RWPE2 (cell line): ENCODE measurements at regions not wholly inside any gene's neighbourhood (a gene's known extent, or its start where the extent isn't known, plus 50 kb on each side); places are given as distances from the start of the nearest gene placed in this dataset.

Experiments
- ATAC-seq: fragments of 200-7000 bp; cut with Tn5 transposase; 3 replicates; pipeline ENCODE4 v1.9.1; 2021; ENCODE audit warnings: low read depth
- DNase-seq: peaks from one replicate; pipeline ENCODE4 v3.0.0-alpha.2; 2020; ENCODE audit warnings: low spot score
- H3K27ac ChIP-seq: fragments of 450-650 bp; 2 replicates; pipeline ENCODE4 v1.5.1; 2017; ENCODE audit warnings: mild to moderate bottlenecking; ENCODE audit not compliant: poor library complexity, severe bottlenecking
- H3K27me3 ChIP-seq: fragments of 250-450 bp; sonication (Bioruptor Pico); 2 replicates; pipeline ENCODE4 v1.5.1; 2021; ENCODE audit warnings: mild to moderate bottlenecking, moderate library complexity; ENCODE audit not compliant: insufficient read depth, poor library complexity, severe bottlenecking
- H3K36me3 ChIP-seq: fragments of 250-450 bp; sonication (Bioruptor Pico); 2 replicates; pipeline ENCODE4 v1.5.1; 2020; ENCODE audit warnings: low read depth, mild to moderate bottlenecking, moderate library complexity
- H3K4me1 ChIP-seq: fragments of 250-450 bp; sonication (Bioruptor Pico); 2 replicates; pipeline ENCODE4 v1.5.1; 2021; ENCODE audit warnings: mild to moderate bottlenecking, moderate library complexity; ENCODE audit not compliant: insufficient read depth, poor library complexity, severe bottlenecking
- H3K4me3 ChIP-seq: fragments of 250-450 bp; sonication (Bioruptor Pico); 2 replicates; pipeline ENCODE4 v1.5.1; 2021; ENCODE audit warnings: mild to moderate bottlenecking, moderate library complexity; ENCODE audit not compliant: severe bottlenecking
- H3K9me3 ChIP-seq: fragments of 250-450 bp; sonication (Bioruptor Pico); 2 replicates; pipeline ENCODE4 v1.5.1; 2021; ENCODE audit warnings: mild to moderate bottlenecking, moderate library complexity; ENCODE audit not compliant: severe bottlenecking
- TF ChIP-seq, protein P1 (sequence below): fragments of 450-650 bp; IDR thresholded peaks from one replicate; pipeline ENCODE4 v1.5.1; 2017; ENCODE audit warnings: mild to moderate bottlenecking, moderate library complexity; ENCODE audit not compliant: poor library complexity, severe bottlenecking

DNA sequence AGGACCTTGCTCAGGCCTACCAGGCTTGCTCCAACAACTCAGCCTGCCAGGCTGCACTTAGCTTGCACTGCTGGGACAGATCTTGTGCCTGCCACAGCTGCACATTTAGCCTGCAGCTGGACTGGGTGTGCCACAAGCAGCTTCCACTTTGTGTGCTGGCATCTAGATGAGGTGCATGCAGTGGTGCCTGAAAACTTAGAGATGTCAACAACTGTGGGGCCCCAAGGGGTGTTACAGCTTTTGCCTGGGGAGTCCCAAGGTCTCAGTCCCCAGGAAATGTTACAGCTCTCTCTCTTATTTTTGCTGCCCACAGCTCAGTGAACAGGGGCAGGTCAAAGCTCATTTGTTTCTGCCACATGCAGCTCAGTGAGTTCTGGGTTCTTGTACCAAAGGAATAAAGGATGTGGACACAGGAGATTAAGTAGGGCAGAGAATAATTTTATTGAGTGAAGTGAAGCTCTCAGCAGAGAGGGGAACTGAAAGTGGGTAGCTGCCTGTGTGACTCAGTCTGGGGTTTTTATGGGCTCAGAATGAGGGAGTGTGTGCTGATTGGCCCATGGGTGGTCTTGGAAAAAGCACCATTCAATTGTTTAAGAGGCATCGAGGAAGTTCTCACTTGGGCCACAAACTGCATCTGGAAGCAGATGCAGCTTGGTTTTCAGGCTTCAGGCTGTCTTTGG, 828.3 kb downstream of the TECRL start:
- TF ChIP-seq, protein P1, sequence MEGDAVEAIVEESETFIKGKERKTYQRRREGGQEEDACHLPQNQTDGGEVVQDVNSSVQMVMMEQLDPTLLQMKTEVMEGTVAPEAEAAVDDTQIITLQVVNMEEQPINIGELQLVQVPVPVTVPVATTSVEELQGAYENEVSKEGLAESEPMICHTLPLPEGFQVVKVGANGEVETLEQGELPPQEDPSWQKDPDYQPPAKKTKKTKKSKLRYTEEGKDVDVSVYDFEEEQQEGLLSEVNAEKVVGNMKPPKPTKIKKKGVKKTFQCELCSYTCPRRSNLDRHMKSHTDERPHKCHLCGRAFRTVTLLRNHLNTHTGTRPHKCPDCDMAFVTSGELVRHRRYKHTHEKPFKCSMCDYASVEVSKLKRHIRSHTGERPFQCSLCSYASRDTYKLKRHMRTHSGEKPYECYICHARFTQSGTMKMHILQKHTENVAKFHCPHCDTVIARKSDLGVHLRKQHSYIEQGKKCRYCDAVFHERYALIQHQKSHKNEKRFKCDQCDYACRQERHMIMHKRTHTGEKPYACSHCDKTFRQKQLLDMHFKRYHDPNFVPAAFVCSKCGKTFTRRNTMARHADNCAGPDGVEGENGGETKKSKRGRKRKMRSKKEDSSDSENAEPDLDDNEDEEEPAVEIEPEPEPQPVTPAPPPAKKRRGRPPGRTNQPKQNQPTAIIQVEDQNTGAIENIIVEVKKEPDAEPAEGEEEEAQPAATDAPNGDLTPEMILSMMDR = no peak
- ATAC-seq (no peak), DNase-seq (no peak)
- Histone ChIP-seq H3K36me3 (no peaks in the 10 kb centered on the region), H3K9me3 (no peaks in the 10 kb centered on the region), H3K4me3 (no peak overlapping the region), H3K4me1 (no peaks in the 10 kb centered on the region), H3K27me3 (no peaks in the 10 kb centered on the region), H3K27ac (no peak overlapping the region)

DNA sequence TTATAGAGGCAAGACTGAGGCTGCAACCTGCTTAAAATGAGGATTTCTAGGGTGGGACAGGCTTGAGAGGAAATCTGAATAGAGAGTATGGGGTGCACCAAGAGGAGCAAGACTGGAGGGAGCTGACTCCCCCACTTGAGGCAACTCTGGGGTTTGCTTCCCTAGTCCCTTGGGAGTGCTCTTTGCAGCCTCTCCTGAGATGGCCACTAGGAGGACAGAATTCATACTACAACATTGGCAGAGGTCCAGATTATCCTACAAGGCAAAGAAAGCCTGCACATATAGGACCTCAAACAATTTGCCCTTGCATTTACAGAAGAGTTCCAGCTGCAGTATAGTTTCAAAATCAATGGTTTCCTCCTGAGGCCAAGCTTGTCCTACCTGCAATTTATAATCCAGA, 830.9 kb downstream of the TECRL start:
- Histone ChIP-seq H3K36me3 (no peaks in the 10 kb centered on the region), H3K4me1 (no peaks in the 10 kb centered on the region), H3K4me3 (no peak overlapping the region), H3K9me3 (no peaks in the 10 kb centered on the region), H3K27ac (no peak overlapping the region), H3K27me3 (no peaks in the 10 kb centered on the region)
- TF ChIP-seq, protein P1 = no peak
- DNase-seq (no peak), ATAC-seq (no peak)

DNA sequence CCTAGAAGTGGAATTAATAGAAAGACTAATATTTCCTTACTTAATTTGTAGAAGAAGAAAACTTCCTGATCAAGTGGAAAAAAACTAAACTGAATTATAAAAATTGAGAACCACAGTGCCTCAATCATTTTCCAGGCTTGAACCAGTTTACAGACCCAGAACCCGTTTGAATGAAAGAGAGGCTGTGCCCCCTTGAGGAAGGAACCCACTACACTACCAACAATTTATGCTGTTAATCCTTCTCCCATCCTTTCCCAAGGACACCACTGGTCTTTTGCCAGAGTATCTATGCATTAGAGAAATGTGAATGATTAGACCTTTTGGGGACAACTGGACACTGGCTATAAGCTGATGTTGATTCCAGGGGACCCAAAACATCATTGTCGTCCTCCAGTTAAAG, 842.6 kb downstream of the TECRL start:
- Histone ChIP-seq H3K4me3 (no peak overlapping the region), H3K9me3 (no peaks in the 10 kb centered on the region), H3K27me3 (no peaks in the 10 kb centered on the region), H3K36me3 (no peaks in the 10 kb centered on the region), H3K4me1 (no peaks in the 10 kb centered on the region), H3K27ac (no peak overlapping the region)
- no peak for DNase-seq
- no peak for ATAC-seq
- TF ChIP-seq, protein P1 = no peak

DNA sequence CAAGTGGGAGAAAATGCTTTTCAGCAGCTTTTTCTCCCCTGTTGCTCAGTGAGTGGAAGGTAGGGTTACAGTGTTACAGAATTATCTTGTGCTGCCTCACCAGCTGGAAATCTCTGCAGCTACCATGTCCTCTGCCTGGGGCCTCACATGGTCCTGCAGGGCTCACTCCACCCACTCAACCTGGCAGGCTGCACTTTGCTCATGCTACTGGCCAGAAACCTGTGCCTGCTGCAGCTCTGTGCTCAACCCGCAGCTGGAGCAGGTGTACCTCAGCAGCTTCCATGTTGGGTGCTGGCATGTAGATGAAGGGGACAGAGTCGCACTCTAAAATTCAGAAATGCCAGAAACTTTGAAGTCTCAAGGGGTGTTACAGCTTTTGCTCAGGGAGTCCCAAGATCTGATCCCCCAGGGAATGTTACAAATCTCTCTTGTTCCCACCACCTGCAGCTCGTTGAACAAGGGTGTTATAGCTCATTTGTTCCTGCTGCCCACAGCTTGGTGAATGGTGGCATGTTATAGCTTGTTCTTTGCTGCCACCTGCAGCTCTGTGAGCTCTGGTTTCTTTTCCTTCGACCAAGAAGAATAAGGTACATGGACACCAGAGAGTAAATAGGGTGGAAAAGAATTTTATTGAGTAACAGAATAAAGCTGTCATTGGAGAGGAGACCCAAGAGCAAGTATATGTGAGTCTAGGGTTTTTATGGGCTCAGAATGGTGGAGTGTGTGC, 845.8 kb downstream of the TECRL start:
- TF ChIP-seq, protein P1 = peak; percentile 13
- DNase-seq (no peak), ATAC-seq (0 out of 3 replicates have a peak, but pooled peaks have one; percentile 42)
- Histone ChIP-seq H3K9me3 (no peaks in the 10 kb centered on the region), H3K4me1 (no peaks in the 10 kb centered on the region), H3K27ac (no peak overlapping the region), H3K4me3 (no peak overlapping the region), H3K27me3 (no peaks in the 10 kb centered on the region), H3K36me3 (no peaks in the 10 kb centered on the region)

DNA sequence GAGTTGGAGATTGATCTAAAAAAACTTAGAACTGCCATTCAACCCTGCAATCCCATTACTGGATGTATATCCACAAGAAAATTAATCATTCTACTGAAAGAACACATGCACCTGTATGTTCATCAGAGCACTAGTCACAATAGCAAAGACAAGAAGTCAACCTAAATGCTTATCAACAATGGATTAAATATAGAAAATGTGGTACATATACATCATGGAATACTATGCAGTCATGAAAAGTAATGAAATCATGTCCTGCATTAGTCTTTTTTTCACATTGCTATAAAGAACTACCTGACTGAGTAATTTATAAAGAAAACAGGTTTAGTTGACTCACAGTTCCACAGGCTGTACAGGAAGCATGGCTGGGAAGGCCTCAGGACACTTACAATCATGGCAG, 850.5 kb downstream of the TECRL start:
- no peak overlapping the region for H3K4me3 ChIP-seq
- TF ChIP-seq, protein P1 = no peak
- H3K4me1 ChIP-seq = no peaks in the 10 kb centered on the region
- H3K36me3 ChIP-seq = no peaks in the 10 kb centered on the region
- H3K27me3 ChIP-seq = no peaks in the 10 kb centered on the region
- DNase-seq (no peak), ATAC-seq (no peak)
- no peak overlapping the region for H3K27ac ChIP-seq
- H3K9me3 ChIP-seq = no peaks in the 10 kb centered on the region
